Gastrocnemius medialis (tissue), 4 donors: ENCODE measurements at regions not wholly inside any gene's neighbourhood (a gene's known extent, or its start where the extent isn't known, plus 50 kb on each side); places are given as distances from the start of the nearest gene placed in this dataset.

Experiments
- POLR2A ChIP-seq, 2 donors: fragments of 450-650 bp; IDR thresholded peaks; one replicate each; pipeline ENCODE4 v1.6.1; 2017; ENCODE audit warnings: antibody characterized with exemption in 2 of 2, mild to moderate bottlenecking in 2 of 2, moderate library complexity in 2 of 2
- TF ChIP-seq, protein P1 (sequence below), 5 experiments: fragments of 450-650 bp in 3 of 5; fragments of 200-600 bp in 2 of 5; sonication (generic) in 2 of 5; IDR thresholded peaks in 4 of 5; conservative IDR thresholded peaks in 1 of 5; 1 replicate in 4 of 5; 2 replicates in 1 of 5; pipeline ENCODE4 v1.5.1; 2016 to 2019; ENCODE audit warnings: antibody characterized with exemption in 5 of 5, mild to moderate bottlenecking in 3 of 5, moderate library complexity in 3 of 5

DNA sequence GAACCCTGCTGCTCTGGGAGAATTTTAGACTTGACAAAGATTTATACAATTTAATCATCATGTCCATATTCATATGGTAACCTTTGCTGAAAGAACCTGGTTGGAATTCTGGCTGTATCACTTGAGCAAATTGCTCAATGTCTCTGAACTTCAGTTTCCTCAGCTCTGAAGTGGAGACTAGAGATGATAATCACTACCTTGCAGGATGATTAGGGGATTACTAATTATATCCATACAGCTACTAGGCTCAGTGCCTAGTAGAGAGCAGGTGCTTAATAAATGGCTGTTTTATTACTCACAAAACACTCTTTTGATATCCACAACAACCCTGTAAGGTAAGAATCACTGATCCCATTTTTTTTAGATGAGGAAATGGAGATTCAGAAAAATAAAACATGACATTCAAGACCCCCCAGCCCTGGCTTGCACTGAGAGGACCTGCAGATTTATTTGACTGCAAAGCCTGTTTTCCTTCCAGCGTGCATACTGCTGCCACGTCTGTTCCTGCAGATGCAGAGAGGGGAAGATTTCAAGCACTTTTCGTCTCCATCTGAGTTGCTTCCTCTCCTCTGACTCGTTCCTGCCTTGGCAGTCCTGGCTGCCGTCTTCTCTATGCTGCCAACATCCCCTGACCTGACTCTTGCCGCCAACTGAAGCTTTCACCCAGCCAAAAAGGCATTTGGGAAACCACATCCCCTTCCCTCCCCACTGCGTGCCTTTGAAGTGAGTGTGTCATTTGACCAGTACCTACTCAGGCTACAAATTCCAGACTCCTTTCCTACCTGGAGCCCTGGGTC lies 203.0 kb downstream of the PLPP3 start:
- TF ChIP-seq, protein P1, sequence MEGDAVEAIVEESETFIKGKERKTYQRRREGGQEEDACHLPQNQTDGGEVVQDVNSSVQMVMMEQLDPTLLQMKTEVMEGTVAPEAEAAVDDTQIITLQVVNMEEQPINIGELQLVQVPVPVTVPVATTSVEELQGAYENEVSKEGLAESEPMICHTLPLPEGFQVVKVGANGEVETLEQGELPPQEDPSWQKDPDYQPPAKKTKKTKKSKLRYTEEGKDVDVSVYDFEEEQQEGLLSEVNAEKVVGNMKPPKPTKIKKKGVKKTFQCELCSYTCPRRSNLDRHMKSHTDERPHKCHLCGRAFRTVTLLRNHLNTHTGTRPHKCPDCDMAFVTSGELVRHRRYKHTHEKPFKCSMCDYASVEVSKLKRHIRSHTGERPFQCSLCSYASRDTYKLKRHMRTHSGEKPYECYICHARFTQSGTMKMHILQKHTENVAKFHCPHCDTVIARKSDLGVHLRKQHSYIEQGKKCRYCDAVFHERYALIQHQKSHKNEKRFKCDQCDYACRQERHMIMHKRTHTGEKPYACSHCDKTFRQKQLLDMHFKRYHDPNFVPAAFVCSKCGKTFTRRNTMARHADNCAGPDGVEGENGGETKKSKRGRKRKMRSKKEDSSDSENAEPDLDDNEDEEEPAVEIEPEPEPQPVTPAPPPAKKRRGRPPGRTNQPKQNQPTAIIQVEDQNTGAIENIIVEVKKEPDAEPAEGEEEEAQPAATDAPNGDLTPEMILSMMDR (IDR thresholded peaks at IDR 0.05 in 4 of 5, conservative IDR thresholded peaks at IDR 0.05 in 1 of 5): no peak
- TF ChIP-seq POLR2A (IDR thresholded peaks at IDR 0.05): no peak
